ENCODE measurements at regions not wholly inside any gene's neighbourhood (a gene's known extent, or its start where the extent isn't known, plus 50 kb on each side); places are given as distances from the start of the nearest gene placed in this dataset.
"Not testable (repeated sequence)": the region's sequence is repeated elsewhere in the genome, so short reads cannot be mapped to it uniquely, and the experiment has no call there.

DNA sequence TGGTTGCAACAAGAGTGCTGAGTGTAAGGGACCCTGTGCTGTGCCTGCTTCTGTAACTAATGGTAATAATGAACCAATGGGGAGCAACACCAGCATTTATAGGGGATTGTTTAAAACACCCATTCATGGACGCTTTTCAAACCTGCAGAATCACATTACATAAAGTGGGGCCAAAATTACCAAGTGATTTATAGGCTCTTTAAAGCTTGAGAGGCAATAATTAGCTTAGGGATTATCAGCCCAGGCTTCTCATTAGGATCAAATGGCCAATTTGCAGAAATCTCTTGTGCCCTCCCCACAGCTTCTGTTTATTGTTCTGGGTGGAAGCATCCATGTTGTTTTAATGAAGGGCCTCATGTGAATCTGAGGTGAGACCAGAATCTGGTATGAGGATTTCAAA lies 125.5 kb downstream of the ZNF486 start:
- not testable (repeated sequence) for DNase-seq (ENCODE audit: low spot score)

GRCh38 chr19:20289186-20289585 lies 122.2 kb downstream of the ZNF486 start:
- DNase-seq (ENCODE audit: low spot score) = no peak

- DNase-seq (ENCODE audit: low spot score) = peak; percentile 84
Measured at GRCh38 chr19:20287070-20287469, 120.1 kb downstream of the ZNF486 start.

- DNase-seq (ENCODE audit: low spot score) = not testable (repeated sequence)
Measured at GRCh38 chr19:20285876-20286275, 118.9 kb downstream of the ZNF486 start.

DNA sequence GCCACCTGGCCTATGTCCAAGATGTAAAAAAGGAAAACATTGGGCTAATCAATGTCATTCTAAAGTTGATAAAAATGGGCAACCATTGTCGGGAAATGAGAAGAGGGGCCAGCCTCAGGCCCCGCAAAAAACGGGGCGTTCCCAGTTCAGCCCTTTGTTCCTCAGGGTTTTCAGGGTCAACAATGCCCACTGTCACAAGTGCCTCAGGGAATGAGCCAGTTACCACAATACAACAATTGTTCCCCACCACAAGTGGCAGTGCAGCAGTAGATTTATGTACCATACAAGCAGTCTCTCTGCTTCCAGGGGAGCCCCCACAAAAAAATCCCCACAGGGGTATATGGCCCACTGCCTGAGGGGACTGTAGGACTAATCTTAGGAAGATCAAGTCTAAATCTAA lies 112.5 kb downstream of the ZNF486 start:
- peak; percentile 92 for DNase-seq (ENCODE audit: low spot score)

GRCh38 chr19:20278342-20278741 lies 111.3 kb downstream of the ZNF486 start:
- no peak for DNase-seq (ENCODE audit: low spot score)

GRCh38 chr19:20276732-20277082 lies 109.7 kb downstream of the ZNF486 start:
- DNase-seq (ENCODE audit: low spot score) = not testable (repeated sequence)

DNA sequence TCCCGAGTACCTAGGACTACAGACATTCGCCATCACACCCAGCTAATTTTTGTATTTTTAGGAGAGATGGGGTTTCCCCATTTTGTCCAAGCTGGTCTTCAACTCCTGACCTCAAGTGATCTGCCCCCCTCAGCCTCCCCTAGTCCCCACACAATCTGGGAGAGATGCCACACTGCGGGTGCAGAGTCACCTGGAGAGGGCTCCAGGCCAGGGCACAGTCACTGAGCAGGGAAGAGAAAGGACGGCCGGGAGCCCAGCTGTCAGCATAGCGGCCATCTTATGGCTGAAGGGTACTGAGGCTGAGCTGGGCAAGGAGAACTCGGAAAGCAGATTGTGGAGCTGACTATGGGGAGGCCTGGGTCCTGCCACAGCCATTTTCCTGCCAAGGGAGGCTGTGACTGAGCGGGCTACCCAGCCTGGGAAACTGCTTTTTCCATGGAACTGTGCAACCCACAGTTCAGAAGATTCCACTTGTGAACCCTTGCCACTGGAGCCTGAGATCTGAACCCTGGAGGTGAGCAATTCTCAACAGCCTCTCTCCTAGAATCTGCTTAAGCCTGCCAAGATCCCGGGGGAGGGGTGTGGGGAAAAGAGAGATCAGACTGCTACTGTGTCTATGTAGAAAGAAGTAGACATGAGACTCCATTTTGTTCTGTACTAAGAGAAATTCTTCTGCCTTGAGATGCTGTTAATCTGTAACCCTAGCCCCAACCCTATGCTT lies 109.2 kb downstream of the ZNF486 start:
- no peak for DNase-seq (ENCODE audit: low spot score)

GRCh38 chr19:20273951-20274570 lies 107.0 kb downstream of the ZNF486 start:
- DNase-seq (ENCODE audit: low spot score) = no peak

DNA sequence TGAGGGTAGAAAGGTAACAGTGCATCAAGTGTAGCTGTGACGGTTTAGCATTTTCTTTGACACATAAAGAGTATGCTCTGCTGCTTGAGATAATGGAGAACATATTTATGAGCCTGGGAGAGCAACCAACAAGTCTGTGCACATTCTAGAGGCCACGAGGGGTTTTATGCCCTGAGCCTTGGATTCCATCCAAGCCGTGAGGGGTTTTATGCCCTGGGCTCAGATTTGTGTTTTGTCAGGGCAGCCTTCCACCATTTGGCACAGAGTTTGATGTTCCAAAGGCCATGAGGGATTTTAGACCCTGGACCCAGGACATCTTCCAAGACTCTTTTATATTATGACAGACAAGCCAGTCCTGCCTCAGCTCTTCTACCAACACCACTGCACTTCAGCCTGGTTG lies 106.4 kb downstream of the ZNF486 start:
- DNase-seq (ENCODE audit: low spot score) = no peak

DNA sequence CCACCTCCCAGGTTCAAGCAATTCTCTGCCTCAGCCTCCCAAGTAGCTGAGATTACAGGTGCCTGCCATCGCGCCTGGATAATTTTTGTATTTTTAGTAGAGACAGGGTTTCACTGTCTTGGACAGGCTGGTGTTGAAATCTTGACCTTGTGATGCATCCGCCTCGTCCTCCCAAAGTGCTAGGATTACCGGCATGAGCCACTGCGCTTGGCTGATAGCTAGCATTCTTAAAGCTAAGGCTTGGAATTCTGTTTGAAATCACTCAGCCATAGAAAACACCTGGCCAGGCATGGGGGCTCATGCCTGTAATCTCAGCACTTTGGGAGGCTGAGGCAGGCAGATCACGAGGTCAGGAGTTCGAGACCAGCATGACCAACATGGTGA lies 105.6 kb downstream of the ZNF486 start:
- not testable (repeated sequence) for DNase-seq (ENCODE audit: low spot score)

DNA sequence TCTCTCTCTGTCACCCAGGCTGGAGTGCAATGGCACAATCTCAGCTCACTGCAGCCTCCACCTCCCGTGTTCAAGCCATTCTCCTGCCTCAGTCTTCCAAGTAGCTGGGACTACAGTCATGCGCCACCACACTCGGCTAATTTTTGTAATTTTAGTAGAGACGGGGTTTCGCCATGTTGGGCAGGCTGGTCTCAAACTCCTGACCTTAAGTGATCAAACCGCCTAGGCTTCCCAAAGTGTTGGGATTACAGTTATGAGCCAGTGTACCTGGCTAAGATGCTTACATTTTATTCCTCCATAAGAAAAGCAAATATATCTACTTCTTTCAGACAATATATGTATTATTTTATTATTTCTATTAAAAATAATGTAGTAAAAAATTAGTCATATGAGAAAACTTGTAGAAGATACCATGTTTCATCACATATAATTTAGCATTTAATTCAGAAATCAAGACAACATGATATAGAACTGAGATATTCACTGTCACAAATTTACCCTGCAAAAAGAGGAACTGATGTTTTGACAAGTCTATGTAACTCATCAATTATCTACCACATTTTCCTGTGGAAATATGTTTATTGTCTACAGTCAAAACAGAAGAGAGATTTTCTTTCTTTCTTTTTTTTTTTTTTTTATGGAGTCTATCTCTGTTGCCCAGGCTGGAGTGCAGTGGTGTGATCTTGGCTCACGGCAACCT lies 105.1 kb downstream of the ZNF486 start:
- DNase-seq (ENCODE audit: low spot score) = not testable (repeated sequence)

DNA sequence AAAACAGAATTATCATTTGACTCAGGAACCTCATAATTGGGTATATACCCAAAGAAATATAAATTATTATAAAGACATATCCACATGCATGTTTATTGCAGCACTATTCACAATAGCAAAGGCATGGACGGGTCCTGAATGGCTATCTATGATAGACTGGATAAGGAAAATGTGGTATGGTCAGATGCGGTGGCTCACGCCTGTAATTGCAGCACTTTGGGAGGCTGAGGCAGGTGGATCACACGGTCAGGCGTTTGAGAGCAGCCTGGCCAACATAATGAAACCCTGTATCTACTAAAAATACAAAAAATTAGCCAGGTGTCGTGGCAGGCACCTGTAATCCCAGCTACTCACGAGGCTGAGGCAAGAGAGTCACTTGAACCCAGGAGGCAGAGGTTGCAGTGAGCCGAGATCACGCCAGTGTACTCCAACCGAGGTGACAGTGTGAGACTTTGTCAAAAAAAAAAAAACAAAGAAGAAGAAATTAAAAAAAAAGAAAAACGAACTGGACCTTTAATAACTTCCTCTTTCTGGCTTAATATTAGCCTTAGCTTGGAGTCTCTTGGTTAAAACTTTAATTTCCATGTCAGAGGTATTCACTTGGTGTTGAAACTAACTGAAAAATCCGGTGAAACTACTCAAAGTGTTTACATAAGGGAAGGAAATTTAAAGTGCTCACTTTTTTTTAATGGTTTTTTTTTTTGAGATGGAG lies 104.4 kb downstream of the ZNF486 start:
- DNase-seq (ENCODE audit: low spot score) = no peak

GRCh38 chr19:20269461-20269860 lies 102.4 kb downstream of the ZNF486 start:
- no peak for DNase-seq (ENCODE audit: low spot score)

- DNase-seq (ENCODE audit: low spot score) = not testable (repeated sequence)
Measured at GRCh38 chr19:20261513-20261912, 94.5 kb downstream of the ZNF486 start.

DNA sequence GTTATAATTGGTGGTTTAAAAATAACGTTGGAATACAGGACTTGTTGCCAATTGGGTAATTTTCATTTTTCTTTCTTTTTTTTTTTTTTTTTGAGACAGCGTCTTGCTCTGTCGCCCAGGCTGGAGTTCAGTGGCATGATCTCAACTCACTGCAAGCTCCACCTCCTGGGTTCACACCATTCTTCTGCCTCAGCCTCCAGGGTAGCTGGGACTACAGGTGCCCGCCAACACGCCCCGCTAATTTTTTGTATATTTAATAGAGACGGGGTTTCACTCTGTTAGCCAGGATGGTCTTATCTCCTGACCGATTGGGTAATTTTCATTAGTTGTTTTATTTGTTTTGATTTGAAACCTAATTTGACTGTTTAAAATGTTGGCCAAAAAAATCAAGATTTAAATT lies 93.7 kb downstream of the ZNF486 start:
- DNase-seq (ENCODE audit: low spot score) = not testable (repeated sequence)

DNA sequence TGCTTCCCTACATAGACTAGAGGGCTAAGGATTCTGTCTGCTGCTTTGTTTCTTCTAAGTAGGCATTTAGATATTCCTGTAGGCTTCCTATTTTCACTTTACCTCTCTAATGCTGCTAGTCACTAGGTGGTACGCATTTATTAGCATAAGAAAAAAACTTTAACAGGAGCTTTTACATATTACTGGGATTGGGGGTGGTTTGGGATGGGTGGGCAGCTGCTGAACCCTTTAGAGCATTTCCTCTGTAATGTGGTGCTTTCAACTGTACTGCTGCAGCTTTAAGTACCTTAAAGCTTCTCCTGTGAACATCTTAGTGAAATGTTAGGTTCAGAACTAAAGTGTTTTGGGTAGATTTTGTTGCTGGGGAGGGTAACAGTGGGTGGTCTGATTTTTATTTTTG lies 92.6 kb downstream of the ZNF486 start:
- DNase-seq (ENCODE audit: low spot score) = no peak

GRCh38 chr19:20256606-20257005 lies 89.6 kb downstream of the ZNF486 start:
- no peak for DNase-seq (ENCODE audit: low spot score)

- no peak for DNase-seq (ENCODE audit: low spot score)
Measured at GRCh38 chr19:20254121-20254520, 87.1 kb downstream of the ZNF486 start.

- DNase-seq (ENCODE audit: low spot score) = no peak
Measured at GRCh38 chr19:20252613-20253012, 85.6 kb downstream of the ZNF486 start.

GRCh38 chr19:20250627-20251026 lies 83.6 kb downstream of the ZNF486 start:
- no peak for DNase-seq (ENCODE audit: low spot score)

DNA sequence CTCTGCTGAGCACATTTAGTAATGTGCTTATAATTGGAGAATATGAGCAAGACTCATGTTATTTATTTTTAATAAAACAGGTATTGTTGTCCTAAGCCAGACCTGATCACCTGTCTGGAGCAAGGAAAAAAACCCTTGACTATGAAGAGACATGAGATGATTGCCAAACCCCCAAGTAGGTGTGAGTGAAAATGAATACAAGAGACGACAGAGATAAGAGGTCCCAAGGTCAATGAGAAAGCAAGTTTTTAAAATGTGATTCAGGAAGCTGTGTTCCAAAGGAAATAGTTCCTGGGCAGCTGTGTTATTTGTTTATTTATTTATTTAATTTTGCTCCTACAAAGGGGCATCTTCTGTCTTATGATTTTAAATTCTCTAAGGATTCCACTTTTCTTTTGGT lies 83.1 kb downstream of the ZNF486 start:
- no peak for DNase-seq (ENCODE audit: low spot score)
